A549 (cell line): ENCODE measurements at regions not wholly inside any gene's neighbourhood (a gene's known extent, or its start where the extent isn't known, plus 50 kb on each side); places are given as distances from the start of the nearest gene placed in this dataset.

Source experiments
- CBX8 ChIP-seq: fragments of 200-600 bp; sonication (generic); IDR thresholded peaks from 2 replicates; pipeline ENCODE4 v1.6.1; 2016
- CEBPB ChIP-seq, 2 experiments: fragments of >200 bp in 1 of 2; sonication (Bioruptor Twin) in 1 of 2; formaldehyde crosslinking in 1 of 2; IDR thresholded peaks; 2 replicates each; pipeline ENCODE4 v1.6.1; 2012 to 2016
- CHD2 ChIP-seq: fragments of 150-350 bp; IDR thresholded peaks from 2 replicates; pipeline ENCODE4 v1.6.1; 2014; ENCODE audit warnings: low read length; ENCODE audit not compliant: partially characterized antibody
- CTCF ChIP-seq: fragments of >200 bp; sonication (Bioruptor Twin); formaldehyde crosslinking; IDR thresholded peaks from 3 replicates; pipeline ENCODE4 v1.5.1; 2016
- ESRRA ChIP-seq: fragments of 150-350 bp; IDR thresholded peaks from 2 replicates; pipeline ENCODE4 v1.6.1; 2014; ENCODE audit warnings: mild to moderate bottlenecking, low read length, borderline replicate concordance
- NFE2L2 ChIP-seq: fragments of 150-350 bp; conservative IDR thresholded peaks from 2 replicates; pipeline ENCODE4 v1.6.1; 2014; ENCODE audit warnings: low read length

GRCh38 chr2:18870307-18870706 is 280.9 kb upstream of the NT5C1B start:
- TF ChIP-seq CTCF (no peak), CEBPB (IDR thresholded peaks at IDR 0.05) (no peak), CBX8 (no peak), ESRRA (no peak), CHD2 (no peak), NFE2L2 (no peak)
